HG03066 (cell line): ENCODE measurements at regions not wholly inside any gene's neighbourhood (a gene's known extent, or its start where the extent isn't known, plus 50 kb on each side); places are given as distances from the start of the nearest gene placed in this dataset.

Source experiments
- ATAC-seq: cut with Tn5 transposase; IDR thresholded peaks from one replicate; pipeline ENCODE4 v1.9.1; 2021; ENCODE audit warnings: low read depth; ENCODE audit not compliant: unreplicated experiment

- ATAC-seq: no peak
Measured at GRCh38 chr6:100269189-100269588, 195.5 kb downstream of the SIM1 start.

GRCh38 chr6:100268326-100268725, 196.4 kb downstream of the SIM1 start:
- no peak for ATAC-seq

GRCh38 chr6:100267721-100268123, 197.0 kb downstream of the SIM1 start:
- ATAC-seq: no peak

- no peak for ATAC-seq
Measured at GRCh38 chr6:100266494-100267401, 198.0 kb downstream of the SIM1 start.

GRCh38 chr6:100262086-100262485, 202.6 kb downstream of the SIM1 start:
- no peak for ATAC-seq

GRCh38 chr6:100261486-100261885, 203.2 kb downstream of the SIM1 start:
- no peak for ATAC-seq

- no peak for ATAC-seq
Measured at GRCh38 chr6:100260584-100260983, 204.1 kb downstream of the SIM1 start.

GRCh38 chr6:100259865-100260264, 204.9 kb downstream of the SIM1 start:
- ATAC-seq: no peak

GRCh38 chr6:100258752-100259151, 206.0 kb downstream of the SIM1 start:
- no peak for ATAC-seq

- ATAC-seq: peak; percentile 92
Measured at GRCh38 chr6:100257793-100258395, 206.8 kb downstream of the SIM1 start.

- ATAC-seq: no peak
Measured at GRCh38 chr6:100255701-100256100, 209.0 kb downstream of the SIM1 start.

GRCh38 chr6:100247123-100247522, 217.6 kb downstream of the SIM1 start:
- ATAC-seq: no peak

GRCh38 chr6:100246206-100246605, 218.5 kb downstream of the SIM1 start:
- ATAC-seq: no peak

GRCh38 chr6:100240798-100241197, 223.9 kb downstream of the SIM1 start:
- no peak for ATAC-seq

GRCh38 chr6:100237821-100238220, 226.9 kb downstream of the SIM1 start:
- ATAC-seq: no peak

GRCh38 chr6:100236389-100236788, 228.3 kb downstream of the SIM1 start:
- ATAC-seq: no peak

GRCh38 chr6:100235631-100236030, 229.1 kb downstream of the SIM1 start:
- ATAC-seq: no peak

GRCh38 chr6:100234625-100235024, 230.1 kb downstream of the SIM1 start:
- ATAC-seq: no peak

- no peak for ATAC-seq
Measured at GRCh38 chr6:100232781-100233573, 231.7 kb downstream of the SIM1 start.

- no peak for ATAC-seq
Measured at GRCh38 chr6:100230953-100231316, 233.8 kb downstream of the SIM1 start.
